Fibroblast of skin of back (primary cell): ENCODE measurements at regions not wholly inside any gene's neighbourhood (a gene's known extent, or its start where the extent isn't known, plus 50 kb on each side); places are given as distances from the start of the nearest gene placed in this dataset.
"Not testable (repeated sequence)": the region's sequence is repeated elsewhere in the genome, so short reads cannot be mapped to it uniquely, and the experiment has no call there.

ENCODE experiments used
- DNase-seq: peaks from one replicate; pipeline ENCODE4 v3.0.0-alpha.2; 2013

DNA sequence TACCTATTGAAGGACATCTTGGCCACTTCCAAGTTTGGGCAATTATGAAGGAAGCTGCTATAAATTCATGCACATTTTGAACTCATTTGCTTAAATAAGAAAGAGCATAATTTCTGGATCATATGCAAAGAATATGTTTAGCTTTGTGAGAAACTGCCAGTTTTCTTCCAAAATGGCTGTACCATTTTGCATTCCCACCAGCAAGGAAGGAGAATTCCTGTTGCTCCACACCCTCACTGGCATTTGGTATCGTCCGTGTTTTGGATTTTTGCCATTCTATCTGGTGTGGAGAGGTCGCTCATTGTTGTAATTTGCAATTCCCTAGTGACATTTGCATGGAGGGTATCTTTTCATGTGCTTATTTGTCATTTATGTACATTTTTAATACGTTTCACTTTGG is 339.3 kb downstream of the DAD1 start:
- no peak for DNase-seq

DNA sequence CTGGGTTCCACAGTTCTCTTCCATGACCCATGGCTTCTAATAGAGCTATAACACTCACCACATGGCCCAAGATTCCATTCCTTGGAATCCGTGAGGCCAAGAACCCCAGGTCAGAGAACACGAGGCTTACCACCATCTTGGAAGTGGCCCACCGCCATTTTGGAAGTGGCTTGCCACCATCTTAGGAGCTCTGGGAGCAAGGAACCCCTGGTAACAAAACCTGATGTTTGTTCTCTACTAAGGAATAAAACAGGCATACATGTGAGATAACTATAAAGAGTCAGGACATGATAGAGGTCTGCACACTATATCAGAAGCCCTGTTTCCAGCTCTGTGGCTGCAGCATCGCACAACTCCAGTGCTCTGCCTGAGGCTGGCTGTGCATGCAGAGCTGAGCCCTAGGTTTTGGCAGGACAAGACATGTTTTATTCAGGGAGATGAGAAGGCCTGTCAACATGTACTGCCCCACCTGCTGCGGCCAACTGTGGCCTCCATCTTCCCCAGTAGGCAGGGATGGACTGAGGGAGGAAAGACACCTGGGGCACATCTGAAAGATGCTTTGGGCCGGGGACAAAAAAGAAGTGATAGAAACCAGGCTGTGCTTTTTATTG is 344.9 kb downstream of the DAD1 start:
- no peak for DNase-seq

DNA sequence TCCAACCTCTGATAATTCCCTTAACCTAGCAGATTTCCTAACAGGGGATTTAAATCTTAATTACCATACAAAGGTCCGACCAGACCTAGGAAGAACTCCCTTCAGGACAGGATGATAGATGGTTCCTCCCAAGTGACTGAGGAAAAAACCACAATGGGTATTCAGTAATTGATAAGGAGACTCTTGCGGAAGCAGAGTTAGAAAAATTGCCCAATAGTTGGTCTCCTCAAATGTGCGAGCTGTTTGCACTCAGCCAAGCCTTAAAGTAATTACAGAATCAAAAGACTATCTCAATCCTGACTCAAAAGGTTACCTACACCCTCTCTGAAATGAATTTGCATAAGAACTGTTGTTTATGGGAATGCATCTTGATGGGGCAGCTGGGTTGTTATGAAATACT is 350.7 kb downstream of the DAD1 start:
- not testable (repeated sequence) for DNase-seq

DNA sequence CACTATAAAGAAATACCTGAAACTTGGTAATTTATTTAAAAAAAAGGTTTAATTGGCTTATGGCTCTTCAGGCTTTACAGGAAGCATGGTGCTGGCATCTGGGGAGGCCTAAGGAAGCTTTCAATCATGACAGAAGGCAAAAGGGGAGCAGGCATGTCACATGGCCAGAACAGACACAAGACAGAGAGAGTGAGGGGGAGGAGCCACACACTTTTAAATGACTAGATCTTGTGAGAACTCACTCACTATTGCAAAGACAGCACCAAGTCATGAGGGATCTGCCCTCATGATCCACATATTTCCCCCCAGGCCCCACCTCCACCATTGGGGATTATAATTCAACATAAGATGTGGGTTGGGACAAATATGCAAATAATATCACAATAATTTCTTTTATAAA is 355.6 kb downstream of the DAD1 start:
- DNase-seq = no peak

DNA sequence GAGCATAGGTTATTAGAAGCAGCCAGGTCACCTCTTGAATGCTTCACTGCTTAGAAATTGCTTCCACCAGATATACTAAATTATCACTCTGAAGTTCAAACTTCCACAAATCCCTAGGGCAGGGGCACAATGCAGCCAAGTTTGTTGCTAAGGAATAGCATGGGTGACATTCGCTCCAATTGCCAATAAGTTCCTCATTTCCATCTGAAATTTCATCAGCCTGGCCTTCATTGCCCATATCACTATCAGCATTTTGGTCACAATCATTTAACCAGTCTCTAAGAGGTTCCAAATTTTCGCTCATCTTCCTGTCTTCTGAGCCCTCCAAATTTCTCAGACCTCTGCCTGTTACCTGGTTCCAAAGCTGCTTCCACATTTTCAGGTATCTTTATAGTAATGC is 356.1 kb downstream of the DAD1 start:
- DNase-seq = no peak

DNA sequence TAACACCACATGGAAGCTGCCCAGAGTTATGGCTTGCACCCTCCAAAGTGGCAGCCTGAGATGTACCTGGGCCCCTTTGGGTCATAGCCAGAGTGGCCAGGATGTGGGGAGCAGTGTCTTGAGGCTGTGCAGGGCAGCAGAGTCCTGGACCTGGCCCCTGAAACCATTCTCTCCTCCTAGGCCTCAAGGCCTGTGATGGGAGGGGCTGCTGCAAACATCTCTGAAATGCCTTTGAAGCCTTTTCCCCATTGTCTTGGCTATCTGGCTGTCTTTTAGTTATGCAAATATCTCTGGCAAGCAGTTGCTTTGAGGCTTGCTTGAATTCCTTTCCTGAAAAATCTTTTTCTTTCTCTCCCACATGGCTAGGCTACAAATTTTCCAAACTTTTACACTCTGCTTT is 356.5 kb downstream of the DAD1 start:
- DNase-seq = no peak

DNA sequence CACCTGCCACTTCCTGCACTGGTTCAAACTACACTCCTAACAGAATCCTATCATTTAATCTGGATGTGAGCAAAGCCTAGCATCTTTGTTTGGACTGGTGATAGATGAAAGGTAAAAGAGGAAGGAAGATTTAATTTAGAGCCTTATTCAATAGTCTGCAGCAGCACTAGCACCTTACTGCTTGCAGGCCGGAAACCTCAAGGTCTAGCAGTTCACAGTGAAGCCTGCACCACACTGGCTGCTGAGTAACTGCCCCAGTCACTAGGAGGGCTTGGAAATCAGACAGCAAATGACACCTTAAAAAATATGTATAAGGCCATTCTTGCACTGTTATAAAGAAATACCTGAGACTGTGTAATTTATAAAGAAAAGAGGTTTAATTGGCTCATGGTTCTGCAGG is 358.0 kb downstream of the DAD1 start:
- DNase-seq = no peak

- no peak for DNase-seq
Observed at GRCh38 chr14:22230517-22230916, 358.5 kb downstream of the DAD1 start.

DNA sequence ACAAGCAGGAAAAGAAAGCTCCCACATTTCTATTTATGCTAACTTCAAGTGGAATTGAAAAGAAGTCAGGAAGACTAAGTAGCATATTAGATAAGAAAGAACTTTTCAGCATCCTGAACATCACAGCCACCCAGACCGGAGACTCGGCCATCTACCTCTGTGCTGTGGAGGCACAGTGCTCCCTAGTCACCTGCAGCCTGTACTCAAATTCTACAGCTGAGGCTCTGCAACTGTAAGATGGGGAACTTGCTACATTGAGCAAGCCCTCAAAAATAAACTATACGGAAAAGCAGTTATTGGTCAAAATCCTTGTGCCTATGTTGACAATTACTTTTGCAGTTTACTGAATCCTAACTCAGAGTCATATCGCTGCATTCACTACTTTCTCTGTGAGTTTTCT is 361.9 kb downstream of the DAD1 start:
- DNase-seq = no peak

DNA sequence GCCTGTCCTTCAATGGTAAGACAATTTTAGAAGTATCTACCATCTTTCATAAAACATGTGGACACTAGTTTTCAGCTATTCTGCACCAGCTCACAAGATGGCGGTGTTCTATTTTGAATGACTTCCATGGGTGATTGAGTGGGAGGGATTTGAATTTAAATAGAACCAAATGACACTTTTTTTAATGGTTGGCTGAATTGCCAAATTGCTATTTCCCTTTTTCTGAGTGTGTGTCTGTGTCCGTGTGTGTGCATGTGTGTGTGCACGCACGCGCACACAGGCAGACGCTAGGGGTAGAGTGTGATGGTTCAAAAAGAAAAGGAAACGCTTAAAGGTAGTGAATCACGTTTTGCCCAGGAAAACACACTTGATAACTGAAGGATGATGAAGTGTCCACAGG is 362.6 kb downstream of the DAD1 start:
- DNase-seq = peak; percentile 62

- DNase-seq = peak; percentile 86
Observed at GRCh38 chr14:22225516-22226140, 363.4 kb downstream of the DAD1 start.

DNA sequence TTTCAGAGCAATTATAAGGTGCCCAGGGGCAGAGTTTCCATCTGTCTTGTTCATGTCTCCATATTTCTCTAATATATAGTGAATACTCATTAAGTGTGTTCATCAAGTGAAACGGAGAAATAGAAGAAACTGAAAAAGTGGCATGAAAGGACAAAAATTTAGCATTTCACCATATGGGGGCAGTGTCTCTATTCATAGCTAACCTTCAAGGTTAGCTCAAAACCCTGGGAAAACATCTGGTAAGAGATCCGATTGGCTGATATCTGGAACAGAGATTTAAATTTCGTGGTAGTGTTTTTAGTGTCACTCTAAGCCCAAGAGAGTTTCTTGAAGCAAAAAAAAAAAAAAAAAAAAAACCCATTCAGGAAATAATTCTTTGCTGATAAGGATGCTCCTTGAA is 367.5 kb downstream of the DAD1 start:
- peak; percentile 50 for DNase-seq

GRCh38 chr14:22220427-22220826 is 368.6 kb downstream of the DAD1 start:
- DNase-seq = peak; percentile 50

DNA sequence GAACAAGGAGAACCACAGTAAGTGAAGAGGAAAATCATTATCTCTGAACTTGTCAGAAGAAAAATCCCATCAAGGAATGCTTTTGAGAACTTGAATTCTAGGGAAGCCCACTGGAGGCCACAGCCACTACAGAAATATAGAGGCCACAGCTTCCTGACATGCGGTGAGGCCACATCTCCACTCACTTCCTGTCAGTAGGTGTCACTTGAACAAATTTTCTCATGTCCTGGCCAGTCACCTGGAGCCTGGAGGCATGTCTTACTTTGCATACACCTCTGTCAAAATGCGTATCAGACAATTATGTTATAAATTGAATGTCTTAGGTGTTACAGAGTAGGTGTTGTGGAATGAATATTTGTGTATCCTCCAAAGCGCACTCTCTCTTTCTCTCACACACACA is 370.3 kb downstream of the DAD1 start:
- DNase-seq = no peak

DNA sequence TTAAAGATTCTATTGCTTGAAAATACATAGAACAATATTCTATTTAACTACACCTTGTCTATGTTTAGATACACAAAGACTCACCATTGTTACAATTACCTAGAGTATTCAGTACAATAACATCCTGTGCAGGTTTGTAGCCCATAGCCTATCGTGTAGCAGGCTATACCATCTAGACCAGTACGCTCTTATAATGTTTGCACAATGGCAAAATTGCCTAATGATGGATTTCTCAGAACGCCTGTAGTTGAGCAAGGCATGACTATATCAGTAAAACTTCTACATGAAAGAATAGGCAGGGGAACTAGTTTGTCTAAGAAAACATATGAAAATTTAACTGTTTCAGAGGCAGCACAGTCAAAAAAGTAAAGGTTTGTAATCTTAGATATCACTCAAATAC is 375.9 kb downstream of the DAD1 start:
- no peak for DNase-seq

DNA sequence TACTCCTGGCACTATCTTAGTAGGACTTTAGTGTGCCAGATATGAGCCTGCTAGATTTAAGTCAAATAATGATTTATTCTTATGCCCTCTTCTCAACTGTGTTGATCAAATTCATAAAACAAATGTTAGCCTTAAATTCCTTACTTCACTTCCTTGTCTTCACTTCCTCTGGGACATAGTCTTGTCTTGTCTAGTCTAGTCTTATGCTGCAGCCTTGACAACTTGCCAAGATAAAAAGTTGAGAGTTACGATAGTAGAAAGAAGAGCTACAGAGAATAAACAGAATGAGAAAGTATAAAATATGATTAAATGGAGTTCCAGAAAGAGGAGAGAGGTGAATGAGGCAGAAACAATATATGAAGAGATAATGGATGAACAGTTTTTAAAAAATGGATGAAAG is 378.1 kb downstream of the DAD1 start:
- no peak for DNase-seq

DNA sequence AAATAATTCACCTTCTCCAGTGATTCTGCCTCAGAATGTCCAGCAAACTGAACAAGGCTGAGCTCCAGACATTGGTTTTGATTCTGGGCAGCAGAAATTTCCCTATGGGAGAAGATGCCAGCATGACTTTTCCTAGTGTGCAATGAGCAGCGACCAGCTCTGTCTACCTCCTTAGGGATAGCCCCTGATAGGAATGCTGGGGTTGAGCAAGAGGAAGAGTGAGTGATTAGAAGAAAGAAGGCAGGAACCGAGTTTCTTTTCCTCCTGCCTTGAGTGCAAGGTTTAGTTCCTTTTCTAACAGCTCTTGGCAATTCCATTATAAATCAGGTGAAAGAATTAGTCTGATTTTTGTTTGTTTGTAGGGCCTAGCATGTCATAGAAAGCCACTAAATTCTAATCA is 379.0 kb downstream of the DAD1 start:
- no peak for DNase-seq

DNA sequence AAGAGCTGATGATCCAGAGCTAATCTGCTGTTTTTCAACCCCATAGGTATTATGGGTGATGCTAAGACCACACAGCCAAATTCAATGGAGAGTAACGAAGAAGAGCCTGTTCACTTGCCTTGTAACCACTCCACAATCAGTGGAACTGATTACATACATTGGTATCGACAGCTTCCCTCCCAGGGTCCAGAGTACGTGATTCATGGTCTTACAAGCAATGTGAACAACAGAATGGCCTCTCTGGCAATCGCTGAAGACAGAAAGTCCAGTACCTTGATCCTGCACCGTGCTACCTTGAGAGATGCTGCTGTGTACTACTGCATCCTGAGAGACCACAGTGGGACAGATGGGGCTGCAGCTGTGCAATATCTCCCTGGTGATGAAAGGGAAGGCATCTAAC is 386.0 kb downstream of the DAD1 start:
- DNase-seq = no peak

DNA sequence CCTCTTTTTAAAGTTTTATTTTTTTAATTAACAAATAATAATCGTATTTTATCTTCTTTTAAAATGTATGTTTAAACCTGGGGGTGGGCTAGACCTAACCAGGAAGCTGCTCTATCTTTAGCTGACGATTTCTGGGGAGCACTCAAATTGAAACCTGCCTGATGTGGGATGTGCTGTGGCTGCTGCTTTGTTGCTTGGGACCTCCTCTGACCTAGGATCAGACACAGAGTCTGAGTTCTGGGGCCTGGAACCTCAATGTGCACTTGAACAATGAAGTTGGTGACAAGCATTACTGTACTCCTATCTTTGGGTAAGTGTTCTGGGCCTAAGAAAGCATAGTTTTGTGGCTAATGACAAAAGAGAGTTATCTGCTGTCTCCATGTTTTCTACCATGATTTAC is 386.7 kb downstream of the DAD1 start:
- DNase-seq = no peak

- peak; percentile 71 for DNase-seq
Observed at GRCh38 chr14:22200977-22201605, 387.9 kb downstream of the DAD1 start.

DNA sequence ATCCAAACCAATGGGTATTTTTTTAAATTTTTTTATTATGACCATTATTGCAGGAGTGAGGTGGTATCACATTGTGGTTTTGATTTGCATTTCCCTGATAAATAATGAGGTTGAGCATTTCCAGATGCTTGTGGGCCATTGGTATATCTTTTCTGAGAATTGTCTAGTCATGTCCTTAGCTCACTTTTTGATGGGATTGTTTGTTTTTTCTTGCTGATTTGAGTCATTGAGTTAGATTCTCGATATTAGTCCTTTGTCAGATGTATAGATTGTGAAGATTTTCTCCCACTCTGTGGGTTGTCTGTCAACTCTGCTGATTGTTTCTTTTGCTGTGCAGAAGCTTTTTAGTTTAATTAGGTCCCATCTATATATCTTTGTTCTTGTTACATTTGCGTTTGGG is 388.9 kb downstream of the DAD1 start:
- not testable (repeated sequence) for DNase-seq

DNA sequence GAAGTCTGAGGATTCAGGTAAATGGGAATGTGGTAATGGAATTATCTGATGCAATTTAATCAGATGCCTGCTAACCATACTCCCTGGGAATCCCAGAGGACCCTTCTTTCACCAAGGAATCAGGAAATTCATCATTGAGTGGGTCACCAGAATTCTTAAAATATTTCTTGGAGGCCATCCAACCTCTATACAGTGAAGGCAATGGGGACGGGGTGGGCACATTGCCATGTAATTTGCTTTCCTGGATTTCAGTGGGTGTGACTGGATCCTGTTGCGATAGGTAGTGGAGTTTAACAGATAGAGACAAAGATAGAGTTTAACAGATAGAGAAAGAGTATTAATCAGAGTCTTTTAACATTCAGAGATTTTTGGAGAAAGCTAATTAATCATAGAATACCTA is 394.4 kb downstream of the DAD1 start:
- peak; percentile 67 for DNase-seq

DNA sequence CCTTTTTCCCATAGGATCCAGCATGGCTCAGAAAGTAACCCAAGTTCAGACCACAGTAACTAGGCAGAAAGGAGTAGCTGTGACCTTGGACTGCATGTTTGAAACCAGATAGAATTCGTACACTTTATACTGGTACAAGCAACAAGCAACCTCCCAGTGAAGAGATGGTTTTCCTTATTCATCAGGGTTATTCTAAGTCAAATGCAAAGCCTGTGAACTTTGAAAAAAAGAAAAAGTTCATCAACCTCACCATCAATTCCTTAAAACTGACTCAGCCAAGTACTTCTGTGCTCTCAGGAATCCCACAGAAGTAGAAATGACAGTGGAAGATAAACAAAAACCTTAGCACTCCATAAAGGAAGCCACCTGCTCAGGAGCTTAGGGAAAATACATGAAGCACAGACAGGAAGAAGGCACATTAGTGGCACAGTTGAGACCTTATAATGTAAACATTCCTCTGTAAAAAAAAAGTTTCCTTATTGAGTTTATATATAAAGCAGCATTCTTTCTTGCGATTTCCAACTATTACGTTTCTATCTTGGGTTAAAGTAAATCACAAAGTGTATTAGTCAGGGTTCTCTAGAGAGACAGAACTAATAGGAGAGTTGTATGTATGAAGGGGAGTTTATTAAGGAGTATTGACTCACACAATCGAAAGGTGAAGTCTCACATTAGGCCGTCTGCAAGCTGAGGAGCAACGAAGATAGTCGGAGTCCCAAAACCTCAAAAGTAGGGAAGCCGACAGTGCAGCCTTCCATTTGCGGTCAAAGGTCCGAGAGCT is 398.4 kb downstream of the DAD1 start:
- peak; percentile 75 for DNase-seq

GRCh38 chr14:22189881-22190280 is 399.1 kb downstream of the DAD1 start:
- no peak for DNase-seq
